Tibial nerve (tissue), 4 donors: ENCODE measurements at regions not wholly inside any gene's neighbourhood (a gene's known extent, or its start where the extent isn't known, plus 50 kb on each side); places are given as distances from the start of the nearest gene placed in this dataset.

Experiments
- DNase-seq, 2 donors: peaks; one replicate each; pipeline ENCODE4 v3.0.0-alpha.2; 2019; ENCODE audit warnings: low spot score in 2 of 2
- H3K27ac ChIP-seq, 4 donors: fragments of 200-600 bp; sonication (generic) in 3 of 4; one replicate each; pipeline ENCODE4 v1.5.1; 2017 to 2019; ENCODE audit warnings: mild to moderate bottlenecking in 1 of 4
- H3K27me3 ChIP-seq, 2 donors: fragments of 200-600 bp; sonication (generic) in 1 of 2; one replicate each; pipeline versions ENCODE4 v1.5.1 to v1.6.0; 2017 to 2019
- H3K36me3 ChIP-seq, 3 donors: fragments of 200-600 bp; sonication (generic); one replicate each; pipeline ENCODE4 v1.5.1; 2018 to 2019
- H3K4me1 ChIP-seq, 4 donors: fragments of 200-600 bp; sonication (generic) in 3 of 4; one replicate each; pipeline ENCODE4 v1.5.1; 2017 to 2019
- H3K4me3 ChIP-seq, 4 donors: fragments of 200-600 bp; sonication (generic) in 3 of 4; one replicate each; pipeline ENCODE4 v1.5.1; 2017 to 2019; ENCODE audit warnings: mild to moderate bottlenecking in 1 of 4, moderate library complexity in 1 of 4
- H3K9me3 ChIP-seq, 4 donors: fragments of 200-600 bp; sonication (generic) in 3 of 4; one replicate each; pipeline ENCODE4 v1.5.1; 2017 to 2019
- EP300 ChIP-seq, 2 donors: sonication (generic); formaldehyde crosslinking; IDR thresholded peaks; one replicate each; pipeline ENCODE4 v1.6.1; 2017; ENCODE audit warnings: antibody characterized with exemption in 2 of 2, mild to moderate bottlenecking in 1 of 2
- POLR2A ChIP-seq, 2 donors: fragments of 450-650 bp; IDR thresholded peaks; one replicate each; pipeline ENCODE4 v1.6.1; 2017; ENCODE audit warnings: antibody characterized with exemption in 2 of 2, mild to moderate bottlenecking in 2 of 2, moderate library complexity in 2 of 2
- WGBS, 2 donors: methylation state at CpG; one replicate each; pipeline ENCODE4 v1.1.5; 2018; 5-methylcytosine and 5-hydroxymethylcytosine counted together
- TF ChIP-seq, protein P1 (sequence below), 5 experiments: fragments of 200-600 bp in 3 of 5; fragments of 450-650 bp in 2 of 5; sonication (generic) in 3 of 5; IDR thresholded peaks; one replicate each; pipeline ENCODE4 v1.5.1; 2016 to 2019; ENCODE audit warnings: antibody characterized with exemption in 5 of 5, mild to moderate bottlenecking in 3 of 5, moderate library complexity in 2 of 5

DNA sequence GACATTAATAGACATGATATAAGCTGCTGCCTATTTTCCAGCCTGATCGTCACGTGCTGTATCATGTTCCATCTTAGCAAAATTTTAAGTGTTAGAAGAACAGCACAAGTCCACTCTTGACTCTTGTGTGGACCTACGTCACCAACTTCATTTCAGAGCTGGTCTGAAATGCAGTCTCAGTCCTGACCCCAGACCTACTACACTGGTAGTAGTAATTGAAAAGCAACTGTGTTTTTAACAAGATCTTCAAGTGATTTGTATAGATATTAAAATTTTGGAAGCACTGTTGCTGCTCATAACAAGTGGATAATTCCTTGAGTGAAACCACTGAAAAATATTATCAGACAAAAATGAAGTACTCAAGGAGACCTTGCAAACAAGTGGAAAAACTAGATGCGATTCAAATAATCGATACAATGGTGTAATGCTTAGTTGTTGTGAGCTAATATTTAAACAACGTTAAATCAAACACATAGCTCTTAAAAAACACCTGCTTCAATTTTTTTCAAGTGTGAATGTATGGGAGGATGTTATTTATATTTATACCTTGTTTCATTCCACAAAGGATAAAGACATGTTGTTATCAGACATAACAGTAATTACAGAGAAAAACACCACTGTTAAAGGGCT is 110.9 kb upstream of the JAG1 start:
- 88 to 89% methylated on average over 6 of the region's 6 CpGs for WGBS, 2 donors
- Histone ChIP-seq H3K36me3 (no peaks in the 10 kb centered on the region), H3K4me1 (no peaks in the 10 kb centered on the region), H3K27ac (no peak overlapping the region), H3K27me3 (no peaks in the 10 kb centered on the region), H3K4me3 (no peak overlapping the region), H3K9me3 (no peaks in the 10 kb centered on the region)
- no peak for DNase-seq
- TF ChIP-seq EP300 (IDR thresholded peaks at IDR 0.05): no peak
- TF ChIP-seq, protein P1, sequence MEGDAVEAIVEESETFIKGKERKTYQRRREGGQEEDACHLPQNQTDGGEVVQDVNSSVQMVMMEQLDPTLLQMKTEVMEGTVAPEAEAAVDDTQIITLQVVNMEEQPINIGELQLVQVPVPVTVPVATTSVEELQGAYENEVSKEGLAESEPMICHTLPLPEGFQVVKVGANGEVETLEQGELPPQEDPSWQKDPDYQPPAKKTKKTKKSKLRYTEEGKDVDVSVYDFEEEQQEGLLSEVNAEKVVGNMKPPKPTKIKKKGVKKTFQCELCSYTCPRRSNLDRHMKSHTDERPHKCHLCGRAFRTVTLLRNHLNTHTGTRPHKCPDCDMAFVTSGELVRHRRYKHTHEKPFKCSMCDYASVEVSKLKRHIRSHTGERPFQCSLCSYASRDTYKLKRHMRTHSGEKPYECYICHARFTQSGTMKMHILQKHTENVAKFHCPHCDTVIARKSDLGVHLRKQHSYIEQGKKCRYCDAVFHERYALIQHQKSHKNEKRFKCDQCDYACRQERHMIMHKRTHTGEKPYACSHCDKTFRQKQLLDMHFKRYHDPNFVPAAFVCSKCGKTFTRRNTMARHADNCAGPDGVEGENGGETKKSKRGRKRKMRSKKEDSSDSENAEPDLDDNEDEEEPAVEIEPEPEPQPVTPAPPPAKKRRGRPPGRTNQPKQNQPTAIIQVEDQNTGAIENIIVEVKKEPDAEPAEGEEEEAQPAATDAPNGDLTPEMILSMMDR (IDR thresholded peaks at IDR 0.05): no peak
- no peak for TF ChIP-seq POLR2A (IDR thresholded peaks at IDR 0.05)

DNA sequence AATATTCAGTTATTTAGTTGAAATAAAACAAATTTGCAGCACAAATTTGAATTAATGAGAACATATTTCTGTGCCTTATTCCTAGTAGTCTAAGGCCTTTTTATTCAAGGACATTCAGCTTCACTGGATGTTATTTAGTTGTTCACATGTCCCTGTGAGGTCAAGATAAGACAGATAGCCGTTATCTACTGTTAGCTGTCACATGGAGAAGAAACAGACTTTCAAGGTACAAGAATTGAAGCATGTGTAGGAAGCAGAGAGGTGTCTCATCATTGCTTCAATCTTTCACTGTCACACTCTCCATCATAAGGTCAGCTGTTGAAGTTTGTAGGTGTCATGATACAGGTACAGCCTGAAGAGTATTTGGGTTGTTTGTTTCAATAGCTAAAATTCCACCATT is 112.9 kb upstream of the JAG1 start:
- TF ChIP-seq POLR2A (IDR thresholded peaks at IDR 0.05): no peak
- no peak for TF ChIP-seq EP300 (IDR thresholded peaks at IDR 0.05)
- TF ChIP-seq, protein P1 (IDR thresholded peaks at IDR 0.05): no peak
- H3K27ac ChIP-seq: no peak overlapping the region
- no peak for DNase-seq
- no peaks in the 10 kb centered on the region for H3K36me3 ChIP-seq
- WGBS, 2 donors: 76 to 82% methylated on average over 1 of the region's 1 CpG
- H3K9me3 ChIP-seq: no peaks in the 10 kb centered on the region
- no peaks in the 10 kb centered on the region for H3K27me3 ChIP-seq
- H3K4me3 ChIP-seq: no peak overlapping the region
- no peaks in the 10 kb centered on the region for H3K4me1 ChIP-seq

DNA sequence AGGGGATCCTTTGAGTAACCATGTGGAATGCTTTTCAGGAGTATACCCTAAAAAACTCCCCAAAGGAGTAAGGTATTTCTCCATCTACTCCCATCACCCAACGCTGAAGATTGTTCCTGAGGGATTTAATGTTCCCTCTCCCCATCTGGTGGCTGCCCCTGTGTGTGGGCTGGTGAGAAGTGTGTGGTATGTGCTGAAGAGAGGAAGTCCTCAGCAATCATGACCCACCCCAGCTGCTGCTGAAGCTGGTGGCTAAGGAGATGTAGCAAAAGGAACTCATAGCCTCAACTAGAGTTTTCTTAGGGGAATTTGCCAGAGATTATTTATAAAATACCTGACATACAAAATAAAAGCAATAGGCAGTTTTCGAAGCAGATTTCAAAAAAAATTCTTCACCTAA is 114.3 kb upstream of the JAG1 start:
- no peaks in the 10 kb centered on the region for H3K36me3 ChIP-seq
- TF ChIP-seq, protein P1 (IDR thresholded peaks at IDR 0.05): no peak
- TF ChIP-seq EP300 (IDR thresholded peaks at IDR 0.05) (no peak), POLR2A (IDR thresholded peaks at IDR 0.05) (no peak)
- no peaks in the 10 kb centered on the region for H3K27me3 ChIP-seq
- peaks cover 0 to 4% (median 0%) of the 10 kb centered on the region in 4 donors for H3K4me1 ChIP-seq
- no peak for DNase-seq
- no peaks in the 10 kb centered on the region for H3K9me3 ChIP-seq
- no peak overlapping the region for H3K4me3 ChIP-seq
- H3K27ac ChIP-seq: no peak overlapping the region
- 79 to 81% methylated on average over 2 of the region's 2 CpGs for WGBS, 2 donors

DNA sequence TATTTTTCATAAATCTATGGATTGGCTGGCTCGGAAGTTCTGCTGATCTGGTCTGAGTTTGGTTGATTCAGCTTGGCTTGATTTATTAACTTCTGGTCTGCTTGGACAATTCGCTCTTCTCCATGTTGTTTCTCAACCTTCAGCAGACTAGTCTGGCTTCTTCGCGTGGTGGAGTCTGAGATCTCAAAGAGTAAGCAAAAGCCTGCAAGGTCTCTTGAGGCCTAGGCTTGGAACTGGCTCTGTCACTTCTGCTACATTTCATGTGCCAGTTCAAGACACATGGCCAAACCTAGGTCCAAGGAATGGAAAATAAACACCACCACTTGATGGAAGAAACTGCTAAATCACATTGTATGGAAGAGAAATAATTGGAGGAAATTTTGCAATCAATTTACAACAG is 115.1 kb upstream of the JAG1 start:
- DNase-seq: no peak
- Histone ChIP-seq H3K4me1 (peaks cover 0 to 4% (median 0%) of the 10 kb centered on the region in 4 donors), H3K4me3 (no peak overlapping the region), H3K9me3 (no peaks in the 10 kb centered on the region), H3K36me3 (no peaks in the 10 kb centered on the region), H3K27ac (no peak overlapping the region), H3K27me3 (no peaks in the 10 kb centered on the region)
- 91 to 95% methylated on average over 4 of the region's 4 CpGs for WGBS, 2 donors
- TF ChIP-seq, protein P1 (IDR thresholded peaks at IDR 0.05): no peak
- TF ChIP-seq EP300 (IDR thresholded peaks at IDR 0.05): peak in 1 of 2 donors; percentile 27

DNA sequence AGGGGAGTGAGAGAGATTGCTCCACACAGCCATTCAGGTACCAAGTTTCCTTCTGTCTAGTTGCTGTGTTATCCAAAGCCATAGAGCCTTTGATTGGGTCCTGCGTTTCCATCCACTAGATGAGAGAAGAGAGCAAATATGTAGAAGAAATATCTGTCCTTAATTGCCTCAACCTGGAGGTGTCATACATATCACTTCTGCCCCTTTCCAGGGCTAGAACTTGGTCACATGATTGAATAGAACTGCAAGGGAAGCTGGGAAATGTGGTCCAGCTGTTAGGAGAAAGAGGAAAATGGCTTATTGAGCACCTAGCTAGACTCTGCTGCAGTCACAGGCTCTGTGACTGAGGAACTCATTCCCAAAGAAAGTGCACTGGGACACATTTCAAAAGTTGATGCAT is 115.6 kb upstream of the JAG1 start:
- H3K9me3 ChIP-seq: no peaks in the 10 kb centered on the region
- no peak for DNase-seq
- H3K27me3 ChIP-seq: no peaks in the 10 kb centered on the region
- WGBS, 2 donors: 93 to 100% methylated on average over 1 of the region's 1 CpG
- no peaks in the 10 kb centered on the region for H3K36me3 ChIP-seq
- H3K27ac ChIP-seq: no peak overlapping the region
- H3K4me1 ChIP-seq: peaks cover 0 to 4% (median 0%) of the 10 kb centered on the region in 4 donors
- TF ChIP-seq EP300 (IDR thresholded peaks at IDR 0.05) (no peak), POLR2A (IDR thresholded peaks at IDR 0.05) (no peak)
- TF ChIP-seq, protein P1 (IDR thresholded peaks at IDR 0.05): no peak
- H3K4me3 ChIP-seq: no peak overlapping the region
